Gastroesophageal sphincter (tissue), 3 donors: ENCODE measurements at regions not wholly inside any gene's neighbourhood (a gene's known extent, or its start where the extent isn't known, plus 50 kb on each side); places are given as distances from the start of the nearest gene placed in this dataset.

Experiments
- CTCF ChIP-seq, 4 experiments: fragments of 200-600 bp in 2 of 4; fragments of 450-650 bp in 2 of 4; sonication (generic) in 1 of 4; IDR thresholded peaks; one replicate each; pipeline ENCODE4 v1.5.1; 2017 to 2019; ENCODE audit warnings: antibody characterized with exemption in 4 of 4, mild to moderate bottlenecking in 2 of 4, moderate library complexity in 2 of 4
- EP300 ChIP-seq: sonication (generic); formaldehyde crosslinking; IDR thresholded peaks from one replicate; pipeline ENCODE4 v1.6.1; 2017; ENCODE audit warnings: antibody characterized with exemption, mild to moderate bottlenecking
- POLR2A ChIP-seq, 2 donors: fragments of 450-650 bp; IDR thresholded peaks; one replicate each; pipeline ENCODE4 v1.6.1; 2017; ENCODE audit warnings: antibody characterized with exemption in 2 of 2, mild to moderate bottlenecking in 2 of 2, moderate library complexity in 1 of 2
- POLR2AphosphoS5 ChIP-seq: sonication (generic); formaldehyde crosslinking; IDR thresholded peaks from one replicate; pipeline ENCODE4 v1.6.1; 2017; ENCODE audit warnings: antibody characterized with exemption

- no peak for TF ChIP-seq EP300
- TF ChIP-seq CTCF (IDR thresholded peaks at IDR 0.05) = no peak
- TF ChIP-seq POLR2AphosphoS5 = no peak
- no peak for TF ChIP-seq POLR2A (IDR thresholded peaks at IDR 0.05)
Measured at GRCh38 chr15:93154666-93155065, 65.7 kb upstream of the RGMA start.
